ENCODE measurements at regions not wholly inside any gene's neighbourhood (a gene's known extent, or its start where the extent isn't known, plus 50 kb on each side); places are given as distances from the start of the nearest gene placed in this dataset.

DNA sequence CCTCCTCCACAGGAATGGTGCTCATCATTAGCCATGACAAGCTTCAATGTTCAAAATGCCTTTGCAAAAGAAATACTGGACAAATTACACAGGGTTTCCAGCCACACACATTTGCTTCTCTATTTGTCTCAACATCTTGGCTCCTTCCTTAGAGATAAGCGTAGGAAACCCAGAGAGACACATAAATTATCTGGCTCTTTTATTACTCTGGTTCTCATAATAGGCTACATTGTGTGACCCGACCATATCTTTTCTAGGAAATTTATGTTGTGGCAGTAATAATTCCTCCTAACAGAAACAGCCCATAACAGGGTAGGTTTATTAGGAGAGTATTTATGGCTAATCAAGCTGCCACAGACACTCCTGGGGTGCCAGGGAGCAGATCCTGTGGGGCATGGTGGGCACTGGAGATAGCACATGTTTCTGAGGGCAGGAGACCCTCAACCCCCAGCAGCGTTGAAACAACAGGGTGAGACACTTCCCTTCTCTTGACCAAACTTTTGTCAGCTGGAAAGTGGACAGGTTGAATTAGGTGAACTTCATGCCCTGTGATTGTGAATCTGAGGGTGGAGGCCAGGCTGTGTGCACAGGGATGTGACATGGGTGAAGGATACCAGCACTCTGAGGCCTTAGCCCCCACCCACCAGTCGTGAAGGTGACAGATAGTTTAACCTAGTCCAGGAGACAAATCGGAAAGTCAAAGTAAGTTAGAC is 295.9 kb upstream of the ZNF32 start:
- no peak for DNase-seq

DNA sequence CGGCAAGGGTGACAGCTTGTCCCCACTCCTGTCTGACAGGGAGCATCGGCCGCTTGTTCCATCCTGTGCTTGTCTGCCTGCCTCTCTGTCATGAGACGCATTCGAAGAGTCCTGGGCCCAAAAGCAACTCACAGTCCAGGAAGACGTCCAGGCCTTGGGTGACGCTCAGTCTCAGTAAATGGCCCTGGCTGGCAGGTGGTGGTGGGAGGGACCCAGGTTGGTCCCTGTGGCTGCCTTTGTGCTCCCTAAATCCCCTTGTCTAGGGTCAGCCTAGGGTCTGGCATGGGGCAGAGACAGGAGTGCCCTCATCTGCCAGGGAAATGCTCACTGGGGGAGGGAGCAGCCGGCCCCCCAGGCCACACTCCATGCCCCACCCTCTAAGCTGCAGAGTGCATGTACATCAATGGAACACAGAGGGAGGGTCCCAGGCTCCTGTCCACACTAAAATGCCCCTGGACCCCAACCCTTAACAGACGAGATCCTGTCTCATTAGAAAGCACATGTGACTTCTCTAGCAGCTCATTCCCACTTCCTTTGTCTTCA is 295.2 kb upstream of the ZNF32 start:
- DNase-seq: no peak

DNA sequence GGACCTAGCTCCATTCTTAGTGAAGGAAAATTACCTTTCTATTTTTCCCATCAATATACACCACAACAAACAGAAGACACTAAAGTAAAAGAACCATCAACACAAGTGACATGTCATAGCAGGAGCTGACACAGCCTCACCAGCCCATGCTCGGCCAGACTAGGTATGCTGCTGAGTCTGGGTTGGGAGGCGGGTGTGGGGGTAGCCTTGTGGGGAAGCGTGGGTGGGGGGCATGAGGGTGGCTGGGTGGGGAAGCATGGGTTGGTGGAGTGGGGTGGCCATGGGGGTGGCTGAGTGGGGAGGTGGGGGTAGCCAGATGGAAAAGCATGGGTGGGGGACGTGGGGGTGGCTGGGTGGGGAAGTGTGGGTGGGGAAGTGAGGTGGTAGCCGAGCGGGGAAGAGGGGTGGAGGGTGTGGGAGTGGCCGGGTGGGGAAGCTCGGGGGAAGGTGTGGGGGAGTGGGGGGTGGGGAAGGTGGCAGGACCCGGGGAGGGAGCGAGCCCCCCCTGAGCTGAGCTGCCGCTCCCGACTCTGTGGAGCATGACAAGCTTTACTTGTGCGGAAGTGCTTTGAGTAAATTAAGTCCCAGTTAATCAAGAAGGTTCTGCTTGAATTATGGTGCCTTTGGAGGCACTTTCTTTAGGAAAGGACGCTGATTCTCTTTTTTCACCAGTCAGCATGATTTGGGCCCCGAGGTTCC is 294.6 kb upstream of the ZNF32 start:
- no peak for DNase-seq

GRCh38 chr10:43942096-43942850 is 293.6 kb upstream of the ZNF32 start:
- DNase-seq: no peak

GRCh38 chr10:43940898-43941837 is 292.5 kb upstream of the ZNF32 start:
- DNase-seq: no peak

GRCh38 chr10:43939939-43940820 is 291.5 kb upstream of the ZNF32 start:
- DNase-seq: no peak

- no peak for DNase-seq
Measured at GRCh38 chr10:43939389-43939938, 290.8 kb upstream of the ZNF32 start.

DNA sequence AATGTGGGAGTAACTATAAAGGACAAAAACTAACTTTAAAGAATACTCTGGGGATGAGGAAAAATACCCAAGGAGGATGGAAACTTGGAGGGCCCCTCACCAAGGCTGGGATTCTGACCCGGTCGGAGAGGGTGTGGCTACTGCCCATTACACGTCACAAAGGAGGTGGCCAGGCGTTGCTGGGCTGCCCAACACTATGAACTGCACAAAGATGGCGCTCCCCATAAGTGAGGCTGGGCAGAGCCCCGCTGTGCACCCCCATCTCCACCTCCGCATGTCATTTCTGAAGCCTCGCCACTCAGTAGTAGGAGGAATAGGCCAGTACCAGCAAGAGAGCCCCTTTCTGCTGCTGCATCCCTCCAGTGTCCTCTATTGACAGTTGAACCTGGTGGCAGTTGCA is 290.1 kb upstream of the ZNF32 start:
- no peak for DNase-seq

DNA sequence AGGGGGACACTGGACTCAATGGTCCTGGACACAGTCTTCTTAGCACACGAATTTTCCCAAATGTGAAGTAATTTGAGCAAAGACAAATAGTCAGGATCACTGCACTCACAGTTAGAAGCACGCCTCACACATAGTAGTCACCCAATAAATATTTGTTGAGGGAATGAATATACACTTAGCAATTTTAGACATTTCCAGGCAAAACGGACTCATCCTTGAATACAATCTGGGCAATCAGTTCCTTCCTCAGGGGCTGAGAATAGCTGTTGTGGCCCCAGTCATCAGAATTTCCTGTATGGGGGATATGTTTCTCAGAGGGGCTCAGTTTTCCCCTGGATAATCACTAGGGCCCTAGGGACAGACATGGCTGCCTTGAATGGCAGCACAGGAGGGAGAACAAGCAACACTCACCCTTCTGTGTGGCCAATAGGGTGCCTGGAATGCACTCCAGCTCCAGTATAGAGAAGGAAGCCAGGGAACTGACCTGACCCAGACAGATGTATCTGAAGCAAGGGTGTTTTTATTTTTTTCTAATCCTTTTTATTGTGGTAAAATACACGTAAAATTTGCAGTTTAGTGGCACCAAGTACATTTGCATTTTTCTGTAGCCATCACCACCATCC is 282.7 kb upstream of the ZNF32 start:
- no peak for DNase-seq

- DNase-seq: no peak
Measured at GRCh38 chr10:43930777-43931176, 282.1 kb upstream of the ZNF32 start.

DNA sequence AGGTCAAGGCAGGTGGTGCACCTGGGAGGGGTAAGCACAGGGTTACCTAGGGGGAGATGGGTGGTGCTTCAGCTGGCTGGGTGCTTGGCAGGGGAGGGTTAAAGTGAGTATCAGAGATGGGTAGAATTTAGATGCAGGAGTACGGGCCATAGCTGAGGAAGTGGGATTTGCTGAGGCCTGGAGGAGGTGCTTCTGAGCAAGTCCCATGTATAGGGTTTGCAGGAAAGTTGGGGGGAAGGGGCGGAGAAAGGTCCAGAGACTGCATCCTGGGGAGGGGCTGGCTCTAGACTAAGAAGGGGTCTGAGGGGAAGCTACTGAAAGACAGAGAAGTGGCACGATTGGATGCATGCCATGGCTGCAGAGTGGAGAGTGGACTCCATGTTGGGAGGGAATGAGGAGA is 281.6 kb upstream of the ZNF32 start:
- DNase-seq: no peak

DNA sequence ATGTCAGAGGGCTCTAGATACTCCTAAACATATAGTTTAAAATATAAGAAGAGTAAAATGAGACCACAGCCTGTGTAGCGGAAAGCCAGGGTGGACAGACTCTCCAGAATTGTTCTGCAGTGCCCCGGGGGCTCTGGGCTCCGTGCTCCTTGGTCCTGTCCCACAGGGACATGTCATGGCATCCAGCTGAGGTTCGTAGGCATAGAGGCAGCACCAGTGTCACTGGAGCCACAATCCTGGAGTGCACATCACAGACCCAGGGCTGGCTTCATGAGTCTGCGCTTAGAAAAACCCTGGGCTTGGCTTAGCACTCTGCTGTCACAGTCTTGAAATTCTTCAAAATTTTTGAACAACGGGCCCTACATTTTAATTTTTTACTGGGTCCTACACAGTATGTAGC is 280.4 kb upstream of the ZNF32 start:
- no peak for DNase-seq

DNA sequence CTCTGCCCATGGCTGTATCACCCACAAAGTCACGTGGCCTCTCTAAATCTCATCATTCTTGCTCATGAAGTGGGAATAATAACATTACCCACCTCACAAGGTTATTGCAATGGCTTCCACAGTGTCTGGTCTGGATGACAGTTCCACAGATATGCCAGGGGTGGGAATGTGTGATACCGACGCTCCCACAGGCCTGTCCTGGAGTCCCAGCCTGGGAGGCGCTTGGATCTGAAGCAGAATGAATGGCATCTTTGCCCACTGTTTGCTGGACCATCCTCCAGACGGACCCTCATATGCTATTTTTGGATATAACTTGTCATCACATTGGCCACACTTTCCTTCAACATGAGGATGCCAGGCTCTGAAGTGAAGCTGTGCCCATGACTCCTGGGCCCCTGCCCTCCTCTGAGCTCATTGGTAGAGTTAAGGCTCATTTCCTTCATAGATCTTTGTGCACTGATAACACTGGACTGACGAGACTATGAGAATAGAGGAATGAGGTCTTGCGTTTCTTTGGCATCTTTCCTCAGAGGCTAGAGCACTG is 279.8 kb upstream of the ZNF32 start:
- no peak for DNase-seq

- no peak for DNase-seq
Measured at GRCh38 chr10:43926875-43927406, 278.3 kb upstream of the ZNF32 start.

DNA sequence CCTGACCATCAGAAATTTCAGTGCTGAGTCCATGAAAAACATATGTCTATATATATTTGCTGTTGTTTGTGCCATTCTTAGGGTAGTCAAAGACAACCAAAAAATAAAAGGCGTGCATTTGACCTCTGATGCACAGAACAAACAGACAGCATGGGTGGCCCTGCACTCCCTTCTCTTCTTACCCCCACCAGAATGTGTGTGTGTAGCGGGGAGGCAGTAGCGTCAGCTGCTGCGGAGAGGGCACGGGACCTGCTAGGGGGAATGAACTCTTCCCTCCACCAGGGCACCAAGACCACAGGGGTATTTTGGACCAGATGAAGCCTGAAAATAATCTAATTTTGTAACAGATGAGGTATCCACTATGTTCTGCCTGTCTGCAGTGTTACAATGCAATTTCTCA is 277.7 kb upstream of the ZNF32 start:
- no peak for DNase-seq

- no peak for DNase-seq
Measured at GRCh38 chr10:43925793-43926192, 277.1 kb upstream of the ZNF32 start.

DNA sequence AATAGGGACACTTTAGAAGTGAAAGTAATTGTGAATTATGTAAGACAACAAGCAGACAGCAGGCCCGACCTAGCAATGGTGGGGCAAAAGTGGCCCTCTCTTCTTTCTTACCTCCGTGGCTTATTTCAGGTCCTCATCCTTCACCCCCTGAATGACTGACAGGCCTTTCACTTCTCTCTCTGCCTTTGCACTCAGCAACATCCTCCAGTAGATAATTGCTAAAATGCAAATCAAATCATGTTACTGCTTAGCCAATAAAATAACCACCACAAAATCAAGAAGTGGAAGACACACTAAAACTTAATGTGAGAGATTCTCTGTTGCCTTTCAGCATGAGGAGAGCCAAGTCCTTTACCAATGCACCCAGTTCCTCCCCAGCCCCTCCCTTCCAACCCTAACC is 274.6 kb upstream of the ZNF32 start:
- no peak for DNase-seq

DNA sequence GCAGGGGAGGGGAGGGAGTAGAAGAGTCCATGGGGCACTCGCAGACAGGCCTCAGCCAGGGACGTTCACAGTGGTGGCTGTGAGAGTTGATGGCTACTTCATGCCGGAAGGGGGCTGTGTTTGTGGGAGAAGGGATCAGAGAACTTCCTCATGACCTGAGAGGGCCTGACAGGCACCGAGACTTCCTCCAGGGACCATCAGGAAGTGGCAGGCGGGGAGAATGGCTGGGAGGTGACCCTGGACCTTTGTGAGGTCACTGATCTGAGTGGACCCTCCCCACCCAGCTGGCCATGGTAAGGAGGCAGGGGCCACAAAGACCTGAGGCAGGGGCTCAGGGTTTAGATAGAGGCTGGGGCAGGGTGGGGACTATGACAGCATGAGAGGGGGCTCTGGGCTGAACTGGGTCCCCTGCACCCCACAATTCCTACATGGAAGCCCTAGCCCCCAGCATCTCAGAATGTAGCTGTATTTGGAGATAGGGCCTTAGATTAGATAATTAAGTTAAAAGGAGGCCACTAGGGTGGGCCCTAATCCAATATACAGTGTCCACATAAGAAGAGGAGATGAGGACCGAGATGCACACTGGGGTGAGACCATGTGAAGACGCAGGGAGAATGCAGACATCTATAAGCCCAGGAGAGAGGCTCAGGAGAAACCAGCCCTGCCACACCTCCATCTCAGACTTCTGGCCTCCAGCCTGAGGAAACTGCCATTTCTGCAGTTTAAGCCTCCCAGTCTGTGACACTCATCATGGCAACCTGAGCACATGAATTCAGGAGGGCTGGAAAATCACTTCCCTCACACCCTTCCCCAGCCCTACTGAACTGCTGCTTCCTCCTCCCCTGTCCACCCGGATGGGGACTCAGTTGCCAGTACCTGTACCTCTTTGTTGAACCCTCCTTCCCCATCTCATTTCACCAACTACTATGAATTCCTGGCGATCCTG is 273.9 kb upstream of the ZNF32 start:
- DNase-seq: no peak

GRCh38 chr10:43921881-43922280 is 273.2 kb upstream of the ZNF32 start:
- no peak for DNase-seq
